ENCODE measurements at regions not wholly inside any gene's neighbourhood (a gene's known extent, or its start where the extent isn't known, plus 50 kb on each side); places are given as distances from the start of the nearest gene placed in this dataset.

DNA sequence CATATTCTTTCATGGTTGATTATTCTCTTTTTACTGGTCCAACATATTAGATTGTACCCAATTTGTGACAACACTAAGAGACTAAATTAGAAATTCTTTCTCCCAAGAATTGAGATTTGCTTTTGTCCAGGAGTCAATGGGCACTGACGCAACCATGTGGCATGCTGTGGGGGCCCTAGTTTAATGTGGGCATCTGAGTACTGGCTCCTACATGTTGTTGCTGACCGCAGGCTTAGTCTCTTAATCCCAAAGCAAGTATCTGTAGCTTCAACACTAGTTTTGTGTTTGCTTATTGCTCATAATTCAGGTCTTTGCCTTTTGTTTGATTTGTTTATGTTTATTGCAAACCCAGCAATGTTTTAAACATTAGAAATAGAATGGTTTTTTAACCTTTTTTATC, 263.4 kb upstream of the NDST4 start:
- TF ChIP-seq, protein P1, sequence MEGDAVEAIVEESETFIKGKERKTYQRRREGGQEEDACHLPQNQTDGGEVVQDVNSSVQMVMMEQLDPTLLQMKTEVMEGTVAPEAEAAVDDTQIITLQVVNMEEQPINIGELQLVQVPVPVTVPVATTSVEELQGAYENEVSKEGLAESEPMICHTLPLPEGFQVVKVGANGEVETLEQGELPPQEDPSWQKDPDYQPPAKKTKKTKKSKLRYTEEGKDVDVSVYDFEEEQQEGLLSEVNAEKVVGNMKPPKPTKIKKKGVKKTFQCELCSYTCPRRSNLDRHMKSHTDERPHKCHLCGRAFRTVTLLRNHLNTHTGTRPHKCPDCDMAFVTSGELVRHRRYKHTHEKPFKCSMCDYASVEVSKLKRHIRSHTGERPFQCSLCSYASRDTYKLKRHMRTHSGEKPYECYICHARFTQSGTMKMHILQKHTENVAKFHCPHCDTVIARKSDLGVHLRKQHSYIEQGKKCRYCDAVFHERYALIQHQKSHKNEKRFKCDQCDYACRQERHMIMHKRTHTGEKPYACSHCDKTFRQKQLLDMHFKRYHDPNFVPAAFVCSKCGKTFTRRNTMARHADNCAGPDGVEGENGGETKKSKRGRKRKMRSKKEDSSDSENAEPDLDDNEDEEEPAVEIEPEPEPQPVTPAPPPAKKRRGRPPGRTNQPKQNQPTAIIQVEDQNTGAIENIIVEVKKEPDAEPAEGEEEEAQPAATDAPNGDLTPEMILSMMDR (IDR thresholded peaks at IDR 0.05): no peak
- TF ChIP-seq ZFX (IDR thresholded peaks at IDR 0.05; ENCODE audit: borderline replicate concordance): no peak

All from 22Rv1 (cell line).